ENCODE measurements at regions not wholly inside any gene's neighbourhood (a gene's known extent, or its start where the extent isn't known, plus 50 kb on each side); places are given as distances from the start of the nearest gene placed in this dataset.

- H3K27me3 ChIP-seq (ENCODE audit: control insufficient read depth in 2 of 2, insufficient read depth in 2 of 2, low read length in 2 of 2) = no peaks in the 10 kb centered on the region
- intact Hi-C loops (cut with micrococcal nuclease) = no loop called here
- peaks cover 2% of the 10 kb centered on the region for H3K9me3 ChIP-seq (replicated peaks; ENCODE audit: control insufficient read depth, insufficient read depth, low read length)
- no peak overlapping the region for H3K4me2 ChIP-seq (ENCODE audit: insufficient read depth, low read length)
- H3K4me1 ChIP-seq (ENCODE audit: control insufficient read depth, extremely low read depth, insufficient read depth, low read length) = no peaks in the 10 kb centered on the region
- H3K9me1 ChIP-seq (replicated peaks; ENCODE audit: control insufficient read depth, extremely low read depth, insufficient read depth, low read length) = no peaks in the 10 kb centered on the region
- CTCF ChIA-PET = no interaction called here
- H3K79me2 ChIP-seq (ENCODE audit: control insufficient read depth, insufficient read depth, low read length) = no peaks in the 10 kb centered on the region
- H3K4me3 ChIP-seq (replicated peaks in 1 of 3; ENCODE audit: insufficient read depth in 1 of 3, low read depth in 1 of 3, low read length in 3 of 3) = no peak overlapping the region
- no peaks in the 10 kb centered on the region for H4K20me1 ChIP-seq (replicated peaks; ENCODE audit: control insufficient read depth, extremely low read depth, insufficient read depth, low read length)
- POLR2A ChIA-PET = no interaction called here
- no TSS peak for BruUV-seq (replicated peaks)
- no peak overlapping the region for H3K9ac ChIP-seq (replicated peaks; ENCODE audit: extremely low read depth, insufficient read depth, low read length)
- DNase-seq (ENCODE audit: low read depth, low spot score) (no peak), FAIRE-seq (no peak)
- no peak for TF ChIP-seq MAX (IDR thresholded peaks at IDR 0.05; ENCODE audit: insufficient read depth, insufficient read length)
- TF ChIP-seq JUN (IDR thresholded peaks at IDR 0.05; ENCODE audit: borderline replicate concordance, insufficient read depth, insufficient read length, low read depth) = no peak
- no peak for TF ChIP-seq MYC (IDR thresholded peaks at IDR 0.05; ENCODE audit: low read depth, low read length)
- no peak for TF ChIP-seq EZH2 (IDR thresholded peaks at IDR 0.05; ENCODE audit: borderline replicate concordance, low read depth, low read length, severe bottlenecking)
- no peak for TF ChIP-seq POLR2A (IDR thresholded peaks at IDR 0.05; ENCODE audit: low read depth, low read length)
- no peak for TF ChIP-seq CTCF (IDR thresholded peaks at IDR 0.05; ENCODE audit: extremely low read depth in 1 of 2, insufficient read depth in 1 of 2, low read depth in 1 of 2, low read length in 2 of 2)
- TF ChIP-seq GATA2 (IDR thresholded peaks at IDR 0.05; ENCODE audit: insufficient read depth, insufficient read length, low read depth, low read length) = no peak
- no peak for TF ChIP-seq POLR2AphosphoS5 (IDR thresholded peaks at IDR 0.05; ENCODE audit: insufficient read depth, low read depth, low read length)
- no peak for TF ChIP-seq FOS (IDR thresholded peaks at IDR 0.05; ENCODE audit: borderline replicate concordance, insufficient read depth, low read length)
- dilution Hi-C loops (cut with MboI; ENCODE audit: extremely low pct_ligation_motif_present, low sequenced_read_pairs) = no loop called here
- no peak overlapping the region for H3K27ac ChIP-seq (ENCODE audit: insufficient read depth, low read depth, low read length)
- no peaks in the 10 kb centered on the region for H3K36me3 ChIP-seq (ENCODE audit: control insufficient read depth in 2 of 2, extremely low read depth in 1 of 2, insufficient read depth in 2 of 2, low read length in 2 of 2)
- no peak overlapping the region for H2AFZ ChIP-seq (ENCODE audit: low read depth, low read length)
Measured at GRCh38 chr14:97402279-97402678, 605.1 kb downstream of the VRK1 start.
